ENCODE measurements at regions not wholly inside any gene's neighbourhood (a gene's known extent, or its start where the extent isn't known, plus 50 kb on each side); places are given as distances from the start of the nearest gene placed in this dataset.

DNA sequence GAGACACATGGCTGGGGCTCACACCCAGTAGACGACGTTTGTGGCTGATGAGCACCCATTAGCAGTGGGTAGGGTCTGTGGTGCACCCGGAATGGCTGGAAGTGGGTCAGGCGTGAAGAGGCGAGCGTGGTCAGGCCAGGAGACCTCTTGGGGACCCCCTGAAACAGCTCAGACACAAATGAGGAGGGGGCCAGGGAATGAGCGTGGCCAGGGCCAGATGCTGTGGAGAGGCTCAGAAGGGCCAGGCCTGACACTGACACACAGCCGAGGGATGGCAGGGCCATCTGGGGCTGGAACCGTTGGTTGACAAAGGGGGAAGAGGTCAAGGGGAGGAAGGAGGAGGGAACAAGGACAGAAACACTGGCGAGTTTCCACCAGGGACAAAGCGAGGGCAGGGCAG lies 162.8 kb downstream of the SHANK2 start:
- TF ChIP-seq, protein P1, sequence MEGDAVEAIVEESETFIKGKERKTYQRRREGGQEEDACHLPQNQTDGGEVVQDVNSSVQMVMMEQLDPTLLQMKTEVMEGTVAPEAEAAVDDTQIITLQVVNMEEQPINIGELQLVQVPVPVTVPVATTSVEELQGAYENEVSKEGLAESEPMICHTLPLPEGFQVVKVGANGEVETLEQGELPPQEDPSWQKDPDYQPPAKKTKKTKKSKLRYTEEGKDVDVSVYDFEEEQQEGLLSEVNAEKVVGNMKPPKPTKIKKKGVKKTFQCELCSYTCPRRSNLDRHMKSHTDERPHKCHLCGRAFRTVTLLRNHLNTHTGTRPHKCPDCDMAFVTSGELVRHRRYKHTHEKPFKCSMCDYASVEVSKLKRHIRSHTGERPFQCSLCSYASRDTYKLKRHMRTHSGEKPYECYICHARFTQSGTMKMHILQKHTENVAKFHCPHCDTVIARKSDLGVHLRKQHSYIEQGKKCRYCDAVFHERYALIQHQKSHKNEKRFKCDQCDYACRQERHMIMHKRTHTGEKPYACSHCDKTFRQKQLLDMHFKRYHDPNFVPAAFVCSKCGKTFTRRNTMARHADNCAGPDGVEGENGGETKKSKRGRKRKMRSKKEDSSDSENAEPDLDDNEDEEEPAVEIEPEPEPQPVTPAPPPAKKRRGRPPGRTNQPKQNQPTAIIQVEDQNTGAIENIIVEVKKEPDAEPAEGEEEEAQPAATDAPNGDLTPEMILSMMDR (IDR thresholded peaks at IDR 0.05), result no peak
- no peak for TF ChIP-seq POLR2A (IDR thresholded peaks at IDR 0.05)
